Adrenal gland (tissue), 5 donors: ENCODE measurements at regions not wholly inside any gene's neighbourhood (a gene's known extent, or its start where the extent isn't known, plus 50 kb on each side); places are given as distances from the start of the nearest gene placed in this dataset.

Experiments
- CTCF ChIP-seq, 6 experiments: fragments of 450-650 bp in 4 of 6; fragments of 200-600 bp in 2 of 6; sonication (generic) in 1 of 6; IDR thresholded peaks; 1 replicate in 5 of 6; 2 replicates in 1 of 6; pipeline versions ENCODE4 v1.5.1 to v1.8.0; 2016 to 2021; ENCODE audit warnings: antibody characterized with exemption in 6 of 6, mild to moderate bottlenecking in 2 of 6, moderate library complexity in 1 of 6
- POLR2A ChIP-seq, 2 donors: fragments of 450-650 bp; IDR thresholded peaks; one replicate each; pipeline ENCODE4 v1.6.1; 2017; ENCODE audit warnings: antibody characterized with exemption in 2 of 2, mild to moderate bottlenecking in 2 of 2, moderate library complexity in 1 of 2
- donor health status: DM: no; HTN: no; CAD: no.

GRCh38 chrX:104351173-104351769 is 96.5 kb upstream of the ESX1 start:
- no peak for TF ChIP-seq CTCF (IDR thresholded peaks at IDR 0.05)
- TF ChIP-seq POLR2A (IDR thresholded peaks at IDR 0.05), result no peak
